Smooth muscle cell (in vitro differentiated cells): ENCODE measurements at regions not wholly inside any gene's neighbourhood (a gene's known extent, or its start where the extent isn't known, plus 50 kb on each side); places are given as distances from the start of the nearest gene placed in this dataset.

Source experiments
- DNase-seq: peaks from one replicate; lab custom pipeline; 2025; ENCODE audit not compliant: unreplicated experiment; lab: John Stamatoyannopoulos, UW
- H2AFZ ChIP-seq: fragments of 200-600 bp; sonication (generic); 2 replicates; pipeline ENCODE4 v1.6.0; 2016; ENCODE audit warnings: antibody characterized with exemption, low read depth, mild to moderate bottlenecking
- H3F3A ChIP-seq: fragments of 200-600 bp; sonication (generic); 2 replicates; pipeline ENCODE4 v1.6.0; 2017; ENCODE audit warnings: antibody characterized with exemption, low read depth
- H3K27ac ChIP-seq: fragments of 200-600 bp; sonication (generic); 2 replicates; pipeline ENCODE4 v1.5.1; 2016; ENCODE audit warnings: low read depth, mild to moderate bottlenecking
- H3K27me3 ChIP-seq: fragments of 200-600 bp; sonication (generic); 2 replicates; pipeline ENCODE4 v1.6.1; 2016; ENCODE audit warnings: low read depth, mild to moderate bottlenecking
- H3K36me3 ChIP-seq: fragments of 200-600 bp; sonication (generic); 2 replicates; pipeline ENCODE4 v1.5.1; 2016; ENCODE audit warnings: low read depth
- H3K4me1 ChIP-seq: fragments of 200-600 bp; sonication (generic); 2 replicates; pipeline ENCODE4 v1.5.1; 2016; ENCODE audit warnings: low read depth
- H3K4me2 ChIP-seq: fragments of 200-600 bp; sonication (generic); 2 replicates; pipeline ENCODE4 v1.6.0; 2016; ENCODE audit warnings: mild to moderate bottlenecking
- H3K4me3 ChIP-seq: fragments of 200-600 bp; sonication (generic); 2 replicates; pipeline ENCODE4 v1.5.1; 2016; ENCODE audit warnings: mild to moderate bottlenecking
- H3K79me2 ChIP-seq: fragments of 200-600 bp; sonication (generic); 2 replicates; pipeline ENCODE4 v1.6.0; 2016; ENCODE audit warnings: low read depth, mild to moderate bottlenecking
- H3K9ac ChIP-seq: fragments of 200-600 bp; sonication (generic); 2 replicates; pipeline ENCODE4 v1.6.0; 2016; ENCODE audit warnings: low read depth
- H3K9me3 ChIP-seq: fragments of 200-600 bp; sonication (generic); replicated peaks from 2 replicates; pipeline ENCODE4 v1.5.1; 2016; ENCODE audit warnings: low read depth
- H4K20me1 ChIP-seq: fragments of 200-600 bp; sonication (generic); 2 replicates; pipeline ENCODE4 v1.6.0; 2016; ENCODE audit warnings: low read depth
- CTCF ChIP-seq: fragments of 200-600 bp; sonication (generic); IDR thresholded peaks from 2 replicates; pipeline ENCODE4 v1.5.1; 2017; ENCODE audit warnings: borderline replicate concordance, mild to moderate bottlenecking, antibody characterized with exemption; ENCODE audit not compliant: insufficient read depth, poor library complexity, severe bottlenecking
- WGBS: methylation state at CpG from one replicate; pipeline ENCODE4 v1.1.7; 2016; ENCODE audit warnings: low lambda C conversion rate; 5-methylcytosine and 5-hydroxymethylcytosine counted together

GRCh38 chr2:37793004-37793403 lies 121.6 kb upstream of the CDC42EP3 start:
- H3K27ac ChIP-seq: no peak overlapping the region
- no peak for DNase-seq
- H3K4me3 ChIP-seq: no peak overlapping the region
- no peak overlapping the region for H2AFZ ChIP-seq
- no peaks in the 10 kb centered on the region for H4K20me1 ChIP-seq
- H3K79me2 ChIP-seq: no peaks in the 10 kb centered on the region
- no peak overlapping the region for H3K4me2 ChIP-seq
- H3K9ac ChIP-seq: no peak overlapping the region
- H3K9me3 ChIP-seq: no peaks in the 10 kb centered on the region
- TF ChIP-seq CTCF: no peak
- no peaks in the 10 kb centered on the region for H3F3A ChIP-seq
- H3K4me1 ChIP-seq: no peaks in the 10 kb centered on the region
- H3K27me3 ChIP-seq: no peaks in the 10 kb centered on the region
- 94% methylated on average over 1 of the region's 1 CpG for WGBS
- no peaks in the 10 kb centered on the region for H3K36me3 ChIP-seq

GRCh38 chr2:37794717-37795116 lies 123.3 kb upstream of the CDC42EP3 start:
- H3K9ac ChIP-seq: no peak overlapping the region
- no peak overlapping the region for H3K27ac ChIP-seq
- no peak overlapping the region for H2AFZ ChIP-seq
- no peaks in the 10 kb centered on the region for H4K20me1 ChIP-seq
- no peaks in the 10 kb centered on the region for H3K9me3 ChIP-seq
- no peaks in the 10 kb centered on the region for H3F3A ChIP-seq
- H3K79me2 ChIP-seq: no peaks in the 10 kb centered on the region
- no peaks in the 10 kb centered on the region for H3K36me3 ChIP-seq
- H3K4me2 ChIP-seq: no peak overlapping the region
- H3K27me3 ChIP-seq: no peaks in the 10 kb centered on the region
- TF ChIP-seq CTCF: no peak
- no peak for DNase-seq
- no peak overlapping the region for H3K4me3 ChIP-seq
- H3K4me1 ChIP-seq: no peaks in the 10 kb centered on the region

- Histone ChIP-seq H3K4me2 (peak overlapping the region; percentile 42), H3K36me3 (no peaks in the 10 kb centered on the region), H3K27me3 (no peaks in the 10 kb centered on the region), H3K4me1 (peaks cover 3% of the 10 kb centered on the region), H3K79me2 (no peaks in the 10 kb centered on the region), H2AFZ (no peak overlapping the region), H3F3A (no peaks in the 10 kb centered on the region), H3K9me3 (no peaks in the 10 kb centered on the region), H3K9ac (no peak overlapping the region), H3K4me3 (no peak overlapping the region), H4K20me1 (no peaks in the 10 kb centered on the region), H3K27ac (peak overlapping the region; percentile 64)
- 89% methylated on average over 1 of the region's 1 CpG for WGBS
- no peak for TF ChIP-seq CTCF
- no peak for DNase-seq
These were observed 124.0 kb upstream of the CDC42EP3 start for GRCh38 chr2:37795456-37795855.

GRCh38 chr2:37795938-37796337 lies 124.5 kb upstream of the CDC42EP3 start:
- H3K9ac ChIP-seq: no peak overlapping the region
- no peak overlapping the region for H2AFZ ChIP-seq
- no peaks in the 10 kb centered on the region for H3K79me2 ChIP-seq
- no peak for TF ChIP-seq CTCF
- H4K20me1 ChIP-seq: no peaks in the 10 kb centered on the region
- no peak overlapping the region for H3K4me3 ChIP-seq
- no peaks in the 10 kb centered on the region for H3K36me3 ChIP-seq
- peak overlapping the region; percentile 64 for H3K27ac ChIP-seq
- H3K9me3 ChIP-seq: no peaks in the 10 kb centered on the region
- H3K27me3 ChIP-seq: no peaks in the 10 kb centered on the region
- H3F3A ChIP-seq: peaks cover 3% of the 10 kb centered on the region
- DNase-seq: no peak
- H3K4me2 ChIP-seq: peak overlapping the region; percentile 42
- peaks cover 8% of the 10 kb centered on the region for H3K4me1 ChIP-seq
- 38% methylated on average over 2 of the region's 2 CpGs for WGBS
